GM23248 (cell line): ENCODE measurements at regions not wholly inside any gene's neighbourhood (a gene's known extent, or its start where the extent isn't known, plus 50 kb on each side); places are given as distances from the start of the nearest gene placed in this dataset.

Source experiments
- EZH2 ChIP-seq: fragments of 200-600 bp; sonication (generic); IDR thresholded peaks from 2 replicates; pipeline ENCODE4 v1.6.1; 2018; ENCODE audit warnings: antibody characterized with exemption, mild to moderate bottlenecking; ENCODE audit not compliant: insufficient read depth, poor library complexity, severe bottlenecking
- EZH2phosphoT487 ChIP-seq: fragments of 200-600 bp; sonication (generic); IDR thresholded peaks from 2 replicates; pipeline ENCODE4 v1.6.1; 2018; ENCODE audit warnings: antibody characterized with exemption, moderate library complexity, mild to moderate bottlenecking, low read depth; ENCODE audit not compliant: insufficient read depth

DNA sequence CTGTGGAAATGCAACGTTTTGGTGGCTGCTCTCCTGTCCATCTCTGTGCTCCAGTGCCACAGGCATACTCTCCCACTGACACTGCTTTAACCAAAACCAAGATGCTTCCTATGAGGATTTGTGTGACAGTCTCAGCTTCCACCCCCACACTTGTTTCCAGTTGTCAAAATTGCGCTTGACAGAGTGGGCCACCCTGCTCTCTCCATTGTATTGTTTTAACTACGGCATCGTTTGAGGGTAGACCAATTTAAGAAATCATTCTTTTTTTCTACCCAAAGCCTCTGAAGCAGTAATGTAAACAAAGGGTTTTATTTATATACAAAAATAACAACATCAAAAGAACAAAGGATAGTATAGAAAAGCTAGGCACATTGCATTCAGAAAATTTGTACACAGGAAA is 178.0 kb downstream of the INHBA start:
- TF ChIP-seq EZH2 = no peak
- TF ChIP-seq EZH2phosphoT487 = no peak
